ENCODE measurements at regions not wholly inside any gene's neighbourhood (a gene's known extent, or its start where the extent isn't known, plus 50 kb on each side); places are given as distances from the start of the nearest gene placed in this dataset.
"Not testable (repeated sequence)": the region's sequence is repeated elsewhere in the genome, so short reads cannot be mapped to it uniquely, and the experiment has no call there.

DNA sequence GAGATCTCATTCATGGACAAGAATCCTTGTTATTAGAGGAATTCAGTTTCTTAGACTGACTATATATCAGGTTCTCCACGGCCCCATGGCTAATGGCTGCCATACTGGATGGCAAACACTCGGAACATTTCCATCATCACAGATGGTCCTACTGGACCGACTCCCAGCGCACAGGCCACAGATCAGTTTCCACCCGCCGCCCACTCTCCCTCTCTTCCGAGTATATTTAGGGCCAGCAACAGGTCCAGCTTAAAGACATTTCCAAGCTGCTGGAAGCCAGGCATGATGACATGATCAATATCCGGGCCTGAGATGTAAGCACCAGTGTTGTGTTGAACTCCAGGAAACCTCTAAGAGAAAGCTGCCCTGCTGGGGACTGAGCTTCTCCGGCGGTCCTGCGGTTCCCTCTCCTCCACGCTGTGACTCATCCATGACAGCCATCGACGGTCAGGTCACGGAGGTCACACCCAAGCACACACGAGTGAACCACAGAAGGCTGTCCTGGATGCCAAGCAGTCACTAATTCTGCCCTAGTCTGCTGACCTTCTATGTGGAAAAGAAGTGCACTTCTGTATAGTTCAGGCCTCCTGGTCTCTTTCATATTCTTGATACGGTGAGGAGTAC lies 64.4 kb upstream of the LPCAT1 start:
- TF ChIP-seq, protein P1, sequence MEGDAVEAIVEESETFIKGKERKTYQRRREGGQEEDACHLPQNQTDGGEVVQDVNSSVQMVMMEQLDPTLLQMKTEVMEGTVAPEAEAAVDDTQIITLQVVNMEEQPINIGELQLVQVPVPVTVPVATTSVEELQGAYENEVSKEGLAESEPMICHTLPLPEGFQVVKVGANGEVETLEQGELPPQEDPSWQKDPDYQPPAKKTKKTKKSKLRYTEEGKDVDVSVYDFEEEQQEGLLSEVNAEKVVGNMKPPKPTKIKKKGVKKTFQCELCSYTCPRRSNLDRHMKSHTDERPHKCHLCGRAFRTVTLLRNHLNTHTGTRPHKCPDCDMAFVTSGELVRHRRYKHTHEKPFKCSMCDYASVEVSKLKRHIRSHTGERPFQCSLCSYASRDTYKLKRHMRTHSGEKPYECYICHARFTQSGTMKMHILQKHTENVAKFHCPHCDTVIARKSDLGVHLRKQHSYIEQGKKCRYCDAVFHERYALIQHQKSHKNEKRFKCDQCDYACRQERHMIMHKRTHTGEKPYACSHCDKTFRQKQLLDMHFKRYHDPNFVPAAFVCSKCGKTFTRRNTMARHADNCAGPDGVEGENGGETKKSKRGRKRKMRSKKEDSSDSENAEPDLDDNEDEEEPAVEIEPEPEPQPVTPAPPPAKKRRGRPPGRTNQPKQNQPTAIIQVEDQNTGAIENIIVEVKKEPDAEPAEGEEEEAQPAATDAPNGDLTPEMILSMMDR (IDR thresholded peaks at IDR 0.05; ENCODE audit: insufficient read depth, low read length, poor library complexity, severe bottlenecking): not testable (repeated sequence)
- TF ChIP-seq EZH2phosphoT487 (conservative IDR thresholded peaks at IDR 0.05; ENCODE audit: low read length): not testable (repeated sequence)
